Fibroblast of peridontal ligament (primary cell): ENCODE measurements at regions not wholly inside any gene's neighbourhood (a gene's known extent, or its start where the extent isn't known, plus 50 kb on each side); places are given as distances from the start of the nearest gene placed in this dataset.

Experiments used
- DNase-seq: peaks from one replicate; pipeline ENCODE4 v3.0.0-alpha.2; 2010; ENCODE audit errors: extremely low read depth

GRCh38 chr9:79962836-79963235 lies 391.1 kb downstream of the TLE4 start:
- DNase-seq, result peak; percentile 38

DNA sequence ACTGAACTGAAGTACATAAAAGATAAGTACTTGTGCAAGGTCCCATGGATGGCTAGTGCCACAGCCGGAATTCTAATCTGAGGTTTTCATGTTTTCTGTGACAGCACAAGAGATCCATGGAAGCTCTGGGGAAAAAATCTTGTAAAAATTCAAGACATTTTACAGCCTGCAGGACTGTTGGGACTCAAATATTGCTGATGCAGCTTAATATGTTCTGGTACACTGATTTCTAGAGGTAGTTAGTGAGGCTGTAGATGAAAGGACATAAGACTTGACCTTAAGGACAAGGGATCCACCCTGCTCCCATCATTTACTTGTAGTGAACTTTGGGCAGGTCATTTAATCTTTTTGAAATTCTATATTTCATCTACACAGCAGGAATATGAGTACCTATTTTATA lies 390.4 kb downstream of the TLE4 start:
- DNase-seq, result no peak

DNA sequence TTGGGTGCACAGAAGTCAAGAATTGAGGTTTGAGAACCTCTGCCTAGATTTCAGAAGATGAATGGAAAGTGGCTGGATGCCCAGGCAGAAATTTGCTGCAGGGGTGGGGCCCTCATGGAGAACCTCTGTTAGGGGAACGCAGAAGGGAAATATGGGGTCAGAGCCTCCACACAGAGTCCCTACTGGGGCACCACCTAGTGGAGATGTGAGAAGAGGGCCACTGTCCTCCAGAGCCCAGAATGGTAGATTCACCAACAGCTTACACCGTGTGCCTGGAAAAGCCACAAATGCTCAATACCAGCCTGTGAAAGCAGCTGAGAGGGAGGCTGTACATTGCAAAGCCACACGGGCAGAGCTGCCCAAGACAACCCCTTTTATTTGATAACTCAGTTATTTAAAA lies 383.5 kb downstream of the TLE4 start:
- DNase-seq, result peak; percentile 3

GRCh38 chr9:79953908-79954307 lies 382.1 kb downstream of the TLE4 start:
- no peak for DNase-seq

GRCh38 chr9:79952401-79952800 lies 380.6 kb downstream of the TLE4 start:
- no peak for DNase-seq

DNA sequence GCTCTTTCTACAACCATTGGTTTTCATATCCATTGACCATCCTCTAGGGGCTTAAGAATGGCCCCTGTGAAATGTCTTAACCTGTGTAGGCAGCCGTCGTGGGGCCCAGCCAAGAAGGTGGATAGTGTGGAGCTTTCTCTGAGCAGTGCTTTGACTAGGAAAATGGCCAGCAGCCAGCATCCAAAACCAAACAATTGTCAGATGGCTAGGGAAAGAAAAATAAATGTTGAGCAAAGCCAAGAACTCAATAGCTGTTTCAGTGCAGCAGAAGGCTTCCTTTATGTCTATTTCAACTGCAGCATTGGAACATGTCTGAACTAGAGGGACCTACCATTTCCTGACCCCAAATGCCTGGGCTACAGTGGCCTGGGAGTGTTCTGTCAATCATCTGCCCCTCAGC lies 374.9 kb downstream of the TLE4 start:
- peak; percentile 17 for DNase-seq

- no peak for DNase-seq
Measured at GRCh38 chr9:79945495-79945894, 373.7 kb downstream of the TLE4 start.

GRCh38 chr9:79945016-79945415 lies 373.3 kb downstream of the TLE4 start:
- no peak for DNase-seq

DNA sequence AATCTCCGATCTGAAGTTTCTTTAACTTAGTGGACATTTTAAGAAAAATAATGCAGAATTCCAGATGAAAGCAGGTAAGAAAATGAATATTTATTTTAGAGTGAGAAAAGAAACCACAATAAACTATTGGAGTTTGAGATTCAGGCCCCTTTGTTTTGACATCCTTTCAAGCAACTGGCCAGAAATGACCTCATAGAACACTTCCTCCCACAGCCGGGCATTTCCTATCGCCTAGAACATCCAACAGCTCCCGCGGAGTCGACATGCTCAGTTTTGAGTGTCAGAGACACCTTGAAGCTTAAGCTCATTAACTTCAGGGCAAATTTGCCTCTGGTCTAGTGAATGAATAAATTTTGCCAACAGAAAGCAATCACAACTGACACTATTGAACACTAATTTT lies 369.2 kb downstream of the TLE4 start:
- no peak for DNase-seq

DNA sequence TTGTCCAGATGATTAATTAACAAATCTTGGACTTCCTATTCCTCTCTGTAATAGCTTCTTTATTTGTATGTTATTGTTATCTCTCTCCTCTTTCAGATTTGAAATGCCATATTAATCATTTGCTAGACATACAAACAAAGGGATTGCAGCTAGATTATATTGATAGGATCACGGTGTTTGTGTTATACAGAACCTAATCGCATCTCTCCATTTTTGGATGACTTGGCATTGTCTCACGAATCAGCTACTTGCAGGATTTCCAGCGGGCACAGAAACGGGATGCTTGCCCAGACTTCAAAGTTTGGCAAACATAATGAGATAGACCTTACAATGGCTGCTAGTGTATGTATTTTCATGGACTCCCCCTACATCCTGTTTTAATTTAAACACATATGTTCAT lies 368.1 kb downstream of the TLE4 start:
- DNase-seq, result no peak

- DNase-seq, result no peak
Measured at GRCh38 chr9:79936336-79936735, 364.6 kb downstream of the TLE4 start.

DNA sequence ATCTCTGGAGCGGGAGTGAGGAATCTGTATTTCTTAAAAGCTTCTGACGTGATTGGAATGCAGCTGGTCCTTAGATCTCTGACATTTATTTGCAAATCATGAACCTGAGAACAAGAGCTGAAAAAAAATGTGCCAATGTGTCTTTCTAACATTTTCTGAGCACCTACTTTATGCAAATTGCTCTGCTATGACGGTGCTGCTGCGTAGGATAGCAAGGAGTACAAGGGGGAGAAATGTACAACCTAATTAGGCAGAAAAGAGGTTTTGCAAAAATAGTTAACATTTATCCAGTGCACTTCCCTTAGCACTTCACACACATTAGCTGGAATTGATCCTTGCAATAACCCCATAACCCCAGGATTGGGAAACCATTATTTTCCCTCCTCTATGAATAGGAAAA lies 357.5 kb downstream of the TLE4 start:
- DNase-seq, result no peak

- no peak for DNase-seq
Measured at GRCh38 chr9:79928661-79929223, 357.0 kb downstream of the TLE4 start.

DNA sequence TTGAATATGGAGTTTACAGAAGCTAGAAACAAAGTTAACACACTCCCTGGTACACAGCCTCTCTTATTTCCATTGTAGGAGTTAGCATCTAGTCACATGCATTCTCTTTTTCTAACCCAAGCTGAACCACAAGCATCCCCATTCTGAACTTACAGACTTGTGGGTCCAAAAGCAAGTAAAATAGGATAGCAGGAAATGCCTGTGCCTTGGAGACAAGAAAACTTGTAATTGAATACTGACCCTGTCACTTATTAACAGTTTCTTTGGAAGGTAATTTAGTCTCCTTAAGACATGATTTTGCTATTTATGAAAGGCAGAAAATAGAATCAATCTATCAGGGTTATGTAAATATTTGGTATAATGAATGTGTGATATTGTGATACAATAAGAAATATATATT lies 353.6 kb downstream of the TLE4 start:
- DNase-seq, result no peak

- no peak for DNase-seq
Measured at GRCh38 chr9:79924836-79925235, 353.1 kb downstream of the TLE4 start.

DNA sequence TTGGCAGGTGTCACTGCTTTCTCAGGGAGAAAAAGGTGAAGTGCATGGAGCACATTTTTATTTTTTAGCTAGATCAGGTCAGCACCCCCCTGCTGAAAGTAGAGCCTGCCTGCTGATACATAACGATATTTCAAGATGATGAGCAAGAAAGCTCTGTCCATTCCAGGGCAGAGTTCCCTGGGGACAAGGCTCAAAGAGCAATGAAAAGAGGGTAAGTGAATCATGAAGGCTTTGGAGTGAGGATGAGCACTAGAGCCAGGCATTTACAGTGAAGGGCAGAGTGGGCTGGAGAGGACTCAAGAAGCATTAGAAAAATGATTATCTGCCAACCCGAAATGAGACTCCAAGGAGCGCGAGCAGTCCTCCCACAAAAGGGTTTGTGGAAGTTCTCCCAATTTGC lies 345.7 kb downstream of the TLE4 start:
- peak; percentile 2 for DNase-seq

GRCh38 chr9:79913867-79914266 lies 342.1 kb downstream of the TLE4 start:
- no peak for DNase-seq

DNA sequence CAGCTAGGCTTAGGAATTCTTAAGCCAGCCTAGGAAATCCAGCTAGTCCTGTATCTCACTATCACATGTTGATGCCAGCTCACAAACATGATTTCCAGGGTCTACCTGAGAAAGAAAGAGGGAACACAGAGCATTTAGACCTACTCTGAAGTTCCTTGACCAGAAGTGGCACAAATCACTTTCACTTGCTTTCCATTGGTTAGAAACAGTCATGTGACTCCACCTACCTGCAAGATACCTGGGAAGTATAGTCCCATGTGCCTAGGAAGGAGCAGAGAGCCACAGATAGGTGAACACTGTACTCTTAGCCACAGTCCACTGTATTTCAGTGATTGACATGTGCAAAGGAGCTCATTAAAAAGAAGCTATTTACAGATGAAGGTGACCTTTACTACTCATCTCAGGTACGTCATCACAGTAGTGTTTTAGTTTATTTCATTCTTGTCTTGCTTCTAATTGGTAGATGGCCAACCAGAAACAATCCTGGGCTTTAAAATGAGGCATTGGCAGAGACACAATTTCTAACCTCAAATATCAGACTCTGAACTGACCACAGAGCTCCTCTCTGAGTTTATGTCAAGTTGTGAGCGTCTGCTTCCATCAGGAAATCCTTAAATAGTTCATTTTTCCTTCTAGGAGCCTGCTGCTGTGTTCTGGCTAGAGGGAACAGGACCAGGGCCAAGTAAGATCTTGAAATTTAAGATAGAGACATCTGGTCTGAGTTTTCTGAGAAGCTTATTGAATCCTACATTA lies 340.7 kb downstream of the TLE4 start:
- peak; percentile 75 for DNase-seq

- no peak for DNase-seq
Measured at GRCh38 chr9:79911724-79912123, 340.0 kb downstream of the TLE4 start.

DNA sequence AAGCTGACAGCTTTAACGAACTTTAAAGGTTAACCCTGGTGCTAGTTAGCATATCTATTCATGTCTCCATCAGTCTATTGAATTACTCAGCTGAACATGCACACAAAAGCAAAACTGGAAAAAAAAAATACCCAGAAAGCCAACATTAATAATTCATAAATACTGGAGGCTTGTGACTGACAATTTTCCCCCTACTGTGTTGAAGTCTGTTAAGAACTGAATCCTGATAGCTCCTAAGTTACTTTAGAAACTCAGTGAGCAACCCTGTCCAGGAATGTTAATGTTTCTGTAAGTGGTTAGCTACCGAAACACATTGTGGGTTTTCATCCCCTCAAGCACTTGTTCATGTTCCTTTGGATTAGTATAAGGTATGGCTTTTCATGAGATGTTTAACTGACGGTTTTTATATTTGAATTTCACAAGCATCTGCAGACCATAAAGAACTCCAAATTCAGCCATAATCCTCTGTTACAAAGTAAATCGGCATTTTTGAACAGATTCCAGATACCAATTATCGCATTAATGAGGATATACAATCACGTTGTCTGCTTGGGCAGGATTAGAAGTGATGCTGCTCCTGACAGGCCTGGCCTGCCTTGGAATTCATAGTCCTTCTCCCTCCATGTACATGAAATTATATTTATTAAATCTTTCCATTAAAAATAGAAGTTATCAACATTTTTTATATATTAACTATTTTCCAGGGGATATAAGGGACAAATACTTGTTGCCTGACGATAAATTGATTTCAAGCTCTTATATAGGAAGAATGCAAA lies 331.2 kb downstream of the TLE4 start:
- no peak for DNase-seq

GRCh38 chr9:79900754-79901153 lies 329.0 kb downstream of the TLE4 start:
- no peak for DNase-seq

GRCh38 chr9:79896390-79896980 lies 324.7 kb downstream of the TLE4 start:
- DNase-seq, result no peak

DNA sequence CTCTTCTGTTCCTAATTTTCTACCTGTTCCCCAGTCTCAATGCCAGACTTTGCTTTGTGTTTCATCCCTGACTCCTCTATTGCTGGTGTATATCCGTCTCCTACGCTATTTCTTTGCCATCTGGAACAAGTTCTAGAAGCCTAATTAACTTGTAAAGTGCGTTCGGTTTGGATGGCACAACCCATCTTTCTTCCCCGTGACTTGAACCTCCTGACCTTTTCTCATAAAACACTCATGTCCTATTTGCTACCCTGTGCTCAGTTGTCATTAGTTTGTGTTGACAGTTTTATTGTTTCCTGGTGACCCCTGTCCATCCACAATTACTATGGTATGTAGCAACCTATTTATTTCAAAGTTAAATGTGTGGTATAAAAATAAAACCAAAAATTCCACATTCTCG lies 323.5 kb downstream of the TLE4 start:
- DNase-seq, result no peak
